Medulla oblongata (tissue), 1 donor: ENCODE measurements at regions not wholly inside any gene's neighbourhood (a gene's known extent, or its start where the extent isn't known, plus 50 kb on each side); places are given as distances from the start of the nearest gene placed in this dataset.
"Not testable (repeated sequence)": the region's sequence is repeated elsewhere in the genome, so short reads cannot be mapped to it uniquely, and the experiment has no call there.

Experiments used
- DNase-seq: peaks from one replicate; pipeline ENCODE4 v3.0.0-alpha.2; 2015; ENCODE audit errors: extremely low spot score

DNA sequence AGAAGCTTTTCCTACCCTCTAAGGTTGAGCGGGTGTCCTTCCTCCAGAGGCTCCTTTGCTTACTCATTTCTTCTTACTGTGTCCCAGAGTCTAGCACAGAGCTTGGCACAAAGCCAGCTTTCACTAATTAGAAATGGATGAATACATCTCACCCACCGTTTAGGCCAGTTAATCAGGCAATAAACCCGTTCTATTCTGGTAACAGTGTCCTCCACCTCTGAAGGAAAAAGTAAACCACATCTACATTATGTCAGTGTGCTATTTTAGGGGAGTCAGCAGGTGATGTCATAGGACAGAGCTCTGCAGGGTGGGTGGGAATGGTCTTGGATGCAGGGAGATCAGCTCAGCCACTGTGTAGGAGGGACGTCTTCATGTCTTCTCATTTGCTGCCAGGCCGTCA lies 109.2 kb downstream of the OSTF1 start:
- no peak for DNase-seq

DNA sequence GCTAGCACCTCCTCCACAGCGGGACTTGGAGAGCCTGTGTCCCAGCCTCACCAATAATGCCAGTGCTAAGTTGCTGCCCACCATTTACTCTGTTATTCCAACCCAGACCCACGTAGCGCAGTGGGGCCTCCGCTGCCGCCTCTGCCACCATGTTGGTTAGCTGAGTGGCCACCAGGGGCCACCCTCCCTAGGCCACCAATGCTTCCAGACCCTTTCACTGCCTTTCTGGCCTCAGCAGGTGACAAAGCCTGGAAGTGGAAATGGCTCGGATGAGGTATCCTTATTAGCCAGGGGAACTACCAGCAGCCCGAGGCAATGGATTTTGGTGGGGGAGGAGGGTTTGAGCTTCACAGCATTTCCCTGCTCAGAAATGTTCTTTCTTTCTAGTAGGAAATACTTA lies 110.1 kb downstream of the OSTF1 start:
- DNase-seq, result no peak

DNA sequence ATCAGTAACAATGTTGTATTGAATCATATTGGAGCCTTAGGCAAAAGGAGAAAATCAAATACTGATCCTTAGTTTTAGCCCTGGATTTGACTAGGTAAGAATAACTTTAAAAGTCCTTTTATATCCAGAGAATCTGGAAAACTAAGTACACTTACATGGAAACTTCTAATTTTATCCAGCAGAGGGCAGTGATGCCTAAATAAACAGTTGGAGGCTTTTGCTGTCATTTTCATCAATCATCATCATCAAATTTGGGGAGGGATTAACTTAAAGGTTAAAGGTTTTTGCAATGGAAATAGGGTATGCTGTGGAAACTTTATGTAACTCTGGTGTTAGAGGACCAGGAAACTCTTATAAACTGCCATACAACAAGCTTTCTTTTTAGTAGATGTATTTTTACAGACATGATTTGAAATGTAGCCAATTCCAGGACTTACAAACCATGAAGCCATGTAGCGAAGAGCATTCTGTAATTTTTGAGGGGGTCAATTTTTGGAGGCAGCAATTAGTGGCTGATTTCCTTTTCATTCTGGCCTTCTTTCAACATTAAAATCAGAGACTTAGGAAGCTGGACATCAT lies 112.7 kb downstream of the OSTF1 start:
- DNase-seq, result peak; percentile 64

- no peak for DNase-seq
Observed at GRCh38 chr9:75201480-75202209, 113.3 kb downstream of the OSTF1 start.

GRCh38 chr9:75207997-75208396 lies 119.7 kb downstream of the OSTF1 start:
- not testable (repeated sequence) for DNase-seq

DNA sequence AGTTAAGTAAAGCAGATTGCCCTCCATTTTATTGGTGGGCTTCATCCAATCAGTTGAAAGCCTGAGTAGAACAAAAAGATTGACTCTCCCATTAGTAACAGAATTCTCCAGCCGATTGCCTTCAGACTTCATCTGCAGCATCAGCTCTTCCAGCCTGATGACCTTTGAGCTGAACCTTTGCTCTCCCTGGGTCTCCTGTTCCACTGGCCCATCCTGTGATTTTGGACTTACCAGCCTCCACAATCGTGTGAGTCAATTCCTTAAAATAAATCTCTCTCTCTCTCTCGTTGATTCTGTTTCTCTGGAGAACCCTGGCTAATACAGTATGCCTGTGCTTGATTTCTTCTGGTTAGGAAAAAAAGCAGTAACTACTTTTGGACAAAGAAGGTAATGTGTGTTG lies 121.9 kb downstream of the OSTF1 start:
- no peak for DNase-seq

DNA sequence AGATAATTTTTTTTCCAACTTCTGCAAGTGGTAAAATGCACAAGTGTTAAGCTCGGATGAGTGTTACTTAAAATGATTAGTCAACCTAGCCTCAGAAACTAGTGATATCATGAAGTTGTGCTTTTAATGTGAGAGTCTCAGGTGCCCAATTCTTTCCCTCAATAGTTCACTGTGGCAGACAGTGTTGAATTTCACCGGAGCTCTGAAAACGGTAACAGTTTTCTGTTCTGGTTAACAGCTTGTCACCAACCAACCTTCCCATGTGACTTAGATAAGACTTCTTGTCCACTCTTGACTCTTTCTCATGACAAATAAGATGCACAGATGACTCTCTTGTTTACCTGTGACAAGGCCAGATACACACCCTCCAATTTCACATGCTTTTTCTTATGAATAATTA lies 125.5 kb downstream of the OSTF1 start:
- DNase-seq, result no peak

DNA sequence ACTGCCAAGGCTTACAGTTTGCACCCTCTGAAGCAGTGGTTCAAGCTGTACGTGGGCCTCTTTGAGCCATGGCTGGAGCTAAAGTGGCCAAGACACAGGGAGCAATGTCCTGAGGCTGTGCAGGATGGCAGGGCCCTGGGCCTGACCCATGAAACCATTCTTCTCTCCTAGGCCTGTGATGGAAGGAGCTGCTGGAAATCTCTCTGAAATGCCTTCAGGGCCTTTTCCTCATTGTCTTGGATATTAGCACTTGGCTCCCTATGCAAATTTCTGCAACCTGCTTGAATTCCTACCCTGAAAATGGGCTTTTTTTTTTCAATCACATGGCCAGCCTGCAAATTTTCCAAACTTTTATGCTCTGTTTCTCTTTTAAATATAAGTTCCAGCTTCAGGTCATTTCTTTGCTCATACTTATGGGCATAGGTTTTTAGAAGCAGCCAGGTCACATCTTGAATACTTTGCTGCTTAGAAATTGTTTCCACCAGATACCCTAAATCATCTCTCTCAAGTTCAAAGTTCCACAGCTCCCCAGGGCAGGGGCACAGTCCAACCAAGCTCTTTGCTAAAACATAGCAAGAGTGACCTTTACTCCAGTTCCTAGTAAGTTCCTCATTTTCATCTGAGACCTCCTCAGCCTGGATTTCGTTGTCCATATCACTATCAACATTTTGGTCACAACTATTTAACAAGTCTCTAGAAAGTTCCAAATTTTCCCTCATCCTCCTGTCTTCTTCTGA lies 138.3 kb downstream of the OSTF1 start:
- DNase-seq, result no peak

GRCh38 chr9:75228893-75229292 lies 140.6 kb downstream of the OSTF1 start:
- DNase-seq, result no peak

GRCh38 chr9:75229605-75230332 lies 141.5 kb downstream of the OSTF1 start:
- no peak for DNase-seq

DNA sequence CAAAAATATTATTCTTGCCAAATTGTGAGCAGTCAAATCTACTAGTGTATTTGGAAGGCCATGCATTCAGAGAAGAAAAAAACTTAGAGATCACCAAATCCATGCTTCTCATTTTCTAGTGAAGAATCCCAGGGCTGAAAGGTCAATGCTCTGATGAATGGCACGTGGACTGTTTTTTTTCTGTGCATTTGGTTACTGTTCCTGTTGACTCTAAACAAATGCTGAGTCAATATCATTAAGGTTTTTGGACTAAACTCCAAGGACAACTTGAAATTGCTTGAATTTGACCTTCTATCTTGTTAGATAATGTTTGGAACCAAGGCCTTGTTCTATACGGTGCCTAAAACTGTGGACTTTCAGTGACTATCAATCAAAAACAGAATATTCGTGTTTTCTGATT lies 142.2 kb downstream of the OSTF1 start:
- DNase-seq, result no peak

DNA sequence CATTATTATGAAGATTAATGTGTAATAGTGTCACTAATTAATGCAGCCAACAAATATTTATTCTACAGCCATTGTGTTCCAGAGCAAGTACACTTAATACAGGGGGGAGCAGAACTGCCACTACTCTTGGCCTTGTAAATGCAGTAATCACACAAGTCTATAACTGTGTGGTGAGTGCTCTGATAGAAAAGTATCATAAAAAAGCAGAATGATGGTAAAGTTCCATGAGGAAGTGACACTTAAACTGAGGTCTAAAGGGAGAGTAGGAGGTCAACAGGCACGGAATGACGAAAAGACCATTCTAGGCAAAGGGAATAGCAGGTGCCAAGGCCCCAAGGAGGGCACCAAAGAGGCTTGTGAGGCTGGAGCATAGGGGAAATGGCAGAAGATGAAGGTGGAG lies 142.9 kb downstream of the OSTF1 start:
- no peak for DNase-seq

- DNase-seq, result no peak
Observed at GRCh38 chr9:75233011-75233410, 144.7 kb downstream of the OSTF1 start.

DNA sequence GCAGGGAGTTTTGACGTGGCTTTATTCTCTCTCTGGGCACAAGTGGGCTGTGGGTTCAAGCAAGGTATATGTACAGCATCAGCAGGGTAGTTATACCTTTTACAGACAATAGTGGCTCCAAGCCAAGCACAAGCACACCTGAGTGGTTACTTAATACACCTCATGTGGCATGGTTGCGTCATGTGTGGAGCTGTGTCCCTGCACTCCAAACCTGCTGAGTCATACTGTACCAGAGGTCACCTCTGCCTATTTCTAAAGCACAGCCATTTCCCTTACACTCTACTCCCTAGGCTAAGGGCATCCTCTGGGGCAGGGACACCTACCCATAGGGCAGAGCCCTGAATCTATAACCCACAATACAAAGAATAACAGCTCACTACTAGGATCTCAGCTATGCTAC lies 147.3 kb downstream of the OSTF1 start:
- no peak for DNase-seq

DNA sequence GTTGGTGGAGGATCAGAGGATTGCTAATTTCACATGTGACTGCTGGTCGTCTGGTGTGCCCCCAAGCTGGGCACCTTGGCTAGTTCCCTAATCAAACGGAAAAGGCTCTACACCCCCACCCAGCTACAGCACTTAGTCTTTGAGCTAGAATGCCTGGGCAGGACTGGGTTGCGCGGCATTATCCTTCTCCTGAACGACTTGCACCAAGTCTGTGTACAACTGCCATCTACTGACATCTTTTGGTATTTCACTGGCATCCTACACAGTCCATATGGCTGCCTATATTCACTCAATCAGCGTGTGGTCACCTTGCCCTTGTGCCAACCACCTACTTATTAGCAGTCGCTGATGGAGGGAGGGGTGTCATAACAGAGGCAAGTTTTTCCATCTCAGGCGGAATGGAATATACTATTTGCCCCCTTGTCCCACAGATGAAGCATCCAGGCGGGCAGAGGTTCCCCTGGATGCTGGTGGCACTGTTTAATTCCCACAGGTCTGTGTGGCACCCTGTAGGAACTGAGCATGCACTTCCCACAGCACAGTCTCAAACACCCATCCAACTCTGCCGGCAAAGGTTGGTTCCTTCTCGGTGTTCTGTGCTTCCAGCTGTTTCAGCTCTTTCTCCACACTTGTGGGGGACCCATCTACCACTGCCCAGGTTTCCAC lies 150.1 kb downstream of the OSTF1 start:
- DNase-seq, result peak; percentile 43

- DNase-seq, result no peak
Observed at GRCh38 chr9:75239176-75239575, 150.9 kb downstream of the OSTF1 start.

DNA sequence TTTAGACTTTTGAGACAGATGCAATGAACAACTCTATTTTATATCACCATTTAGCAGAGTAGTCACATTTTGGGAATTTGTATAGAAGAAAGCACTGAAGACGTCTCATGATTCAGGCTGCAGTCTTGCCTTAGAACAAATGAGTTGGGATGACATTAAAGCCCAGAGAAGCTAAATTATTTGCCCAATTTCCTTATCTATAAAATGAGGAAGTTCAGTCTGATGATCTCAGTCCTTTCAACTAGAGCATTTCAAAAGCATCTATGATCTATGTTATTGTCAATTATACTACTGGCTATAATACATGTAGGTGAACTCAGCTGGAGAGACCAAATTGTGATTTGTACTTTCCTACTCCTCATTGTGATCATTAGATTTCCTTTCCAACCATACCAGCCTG lies 154.1 kb downstream of the OSTF1 start:
- no peak for DNase-seq

DNA sequence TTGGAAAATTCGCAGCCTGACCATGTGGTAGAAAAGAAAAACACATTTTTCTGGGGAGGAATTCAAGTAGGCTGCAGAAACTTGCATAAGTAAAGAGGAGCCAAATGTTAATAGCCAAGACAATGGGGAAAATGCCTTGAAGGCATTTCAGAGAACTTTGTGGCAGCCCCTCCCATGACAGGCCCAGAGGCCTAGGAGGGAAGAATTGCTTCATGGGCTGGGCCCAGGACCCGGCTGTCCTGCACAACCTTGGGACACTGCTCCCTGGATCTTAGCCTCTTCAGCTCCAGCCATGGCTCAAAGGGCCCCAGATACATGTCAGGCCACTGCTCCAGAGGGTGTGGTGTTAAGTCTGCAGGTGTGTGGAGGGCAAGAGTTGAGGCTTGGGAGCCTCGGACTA lies 158.6 kb downstream of the OSTF1 start:
- DNase-seq, result no peak

DNA sequence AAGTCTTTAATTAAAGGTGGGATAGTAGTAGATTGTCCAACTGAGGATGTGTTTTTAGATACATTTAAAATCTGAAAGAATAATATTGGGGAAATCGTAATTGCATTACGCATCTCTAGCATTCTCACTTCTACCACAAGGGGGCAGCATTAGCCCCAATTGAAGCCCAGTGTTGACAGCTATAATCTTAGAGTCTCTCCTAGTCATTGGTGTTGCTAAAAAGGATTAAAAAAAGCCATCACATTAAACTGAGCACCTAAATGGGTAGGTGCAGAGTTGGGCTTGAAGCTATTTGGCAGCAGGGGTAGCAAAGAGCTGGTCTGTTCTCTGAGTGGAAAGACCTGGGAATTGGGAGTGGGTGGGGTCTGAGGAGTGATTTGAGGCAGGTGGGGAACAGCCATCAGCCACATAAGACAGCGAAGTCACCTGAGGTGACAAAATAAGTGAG lies 177.2 kb downstream of the OSTF1 start:
- DNase-seq, result peak; percentile 72

GRCh38 chr9:75269197-75269596 lies 180.9 kb downstream of the OSTF1 start:
- DNase-seq, result no peak

DNA sequence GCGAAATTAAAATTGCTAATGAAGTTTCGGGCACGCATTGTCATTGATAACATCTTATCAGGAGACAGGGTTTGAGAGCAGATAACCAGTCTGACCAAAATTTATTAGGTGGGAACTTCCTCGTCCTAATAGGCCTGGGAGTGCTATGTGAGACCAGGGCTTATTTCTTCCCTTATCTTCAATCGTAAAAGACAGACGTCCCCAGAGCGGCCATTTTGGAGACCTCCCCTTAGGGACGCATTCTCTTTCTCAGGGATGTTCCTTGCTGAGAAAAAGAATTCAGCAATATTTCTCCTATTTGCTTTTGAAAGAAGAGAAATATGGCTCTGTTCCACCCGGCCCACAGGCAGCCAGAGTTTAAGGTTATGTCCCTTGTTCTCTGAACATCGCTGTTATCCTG lies 184.7 kb downstream of the OSTF1 start:
- DNase-seq, result not testable (repeated sequence)

DNA sequence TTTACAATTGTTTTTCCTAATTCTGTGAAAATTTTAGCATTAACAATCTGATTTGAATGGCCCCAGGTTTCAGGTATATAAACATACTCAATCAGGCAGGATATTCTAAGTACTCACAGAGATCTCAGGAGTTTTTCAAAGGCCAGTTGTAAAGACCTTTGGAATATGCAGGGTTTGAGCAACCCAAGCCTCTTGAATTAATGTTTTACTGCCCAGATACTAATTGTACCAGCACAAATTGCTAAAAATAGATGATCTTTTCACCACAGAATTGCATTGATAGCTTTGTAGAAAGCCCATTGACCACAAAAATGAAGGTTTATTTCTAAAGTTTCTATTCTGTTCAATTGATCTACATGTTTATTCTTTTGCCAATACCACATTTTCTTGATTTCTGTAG lies 186.5 kb downstream of the OSTF1 start:
- DNase-seq, result no peak
